ENCODE measurements at regions not wholly inside any gene's neighbourhood (a gene's known extent, or its start where the extent isn't known, plus 50 kb on each side); places are given as distances from the start of the nearest gene placed in this dataset.

DNA sequence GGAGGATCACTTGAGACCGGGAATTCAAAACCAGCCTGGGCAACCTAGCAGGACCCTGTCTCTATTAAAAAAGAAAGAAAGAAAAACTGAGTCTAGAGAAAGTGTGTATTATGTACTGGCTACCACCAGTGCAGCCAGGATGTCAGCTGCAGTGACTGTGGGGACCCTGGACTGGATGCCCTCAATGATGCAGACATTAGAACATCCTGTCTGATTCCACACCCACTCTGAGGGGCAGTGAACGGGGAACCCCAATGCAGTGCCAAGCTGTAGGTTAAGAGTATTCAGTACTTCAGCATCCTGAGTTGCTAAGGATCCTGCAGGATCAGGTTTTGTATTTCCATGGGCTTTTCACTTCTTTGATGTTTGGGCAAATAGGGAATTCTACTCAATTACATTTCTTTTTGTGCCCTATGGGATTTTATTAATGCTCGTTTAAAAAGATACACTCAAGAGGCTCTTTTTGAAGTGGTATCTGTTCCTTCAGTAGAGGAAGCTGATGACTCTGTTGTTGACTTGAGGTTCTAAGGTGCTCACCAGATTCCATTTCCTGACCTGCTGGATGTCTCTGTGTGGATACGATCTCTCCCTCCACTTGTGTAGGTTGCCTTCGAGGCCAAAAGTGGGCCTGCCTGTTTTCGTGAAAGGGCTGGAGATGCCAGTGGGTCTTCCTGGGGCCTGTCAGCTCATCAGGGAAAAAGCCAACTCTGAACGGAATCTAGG is 85.9 kb upstream of the CLCN4 start:
- H3K36me3 ChIP-seq: no peaks in the 10 kb centered on the region
- TF ChIP-seq, protein P1, sequence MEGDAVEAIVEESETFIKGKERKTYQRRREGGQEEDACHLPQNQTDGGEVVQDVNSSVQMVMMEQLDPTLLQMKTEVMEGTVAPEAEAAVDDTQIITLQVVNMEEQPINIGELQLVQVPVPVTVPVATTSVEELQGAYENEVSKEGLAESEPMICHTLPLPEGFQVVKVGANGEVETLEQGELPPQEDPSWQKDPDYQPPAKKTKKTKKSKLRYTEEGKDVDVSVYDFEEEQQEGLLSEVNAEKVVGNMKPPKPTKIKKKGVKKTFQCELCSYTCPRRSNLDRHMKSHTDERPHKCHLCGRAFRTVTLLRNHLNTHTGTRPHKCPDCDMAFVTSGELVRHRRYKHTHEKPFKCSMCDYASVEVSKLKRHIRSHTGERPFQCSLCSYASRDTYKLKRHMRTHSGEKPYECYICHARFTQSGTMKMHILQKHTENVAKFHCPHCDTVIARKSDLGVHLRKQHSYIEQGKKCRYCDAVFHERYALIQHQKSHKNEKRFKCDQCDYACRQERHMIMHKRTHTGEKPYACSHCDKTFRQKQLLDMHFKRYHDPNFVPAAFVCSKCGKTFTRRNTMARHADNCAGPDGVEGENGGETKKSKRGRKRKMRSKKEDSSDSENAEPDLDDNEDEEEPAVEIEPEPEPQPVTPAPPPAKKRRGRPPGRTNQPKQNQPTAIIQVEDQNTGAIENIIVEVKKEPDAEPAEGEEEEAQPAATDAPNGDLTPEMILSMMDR (IDR thresholded peaks at IDR 0.05; ENCODE audit: low read depth, low read length): no peak
- peaks cover 9% of the 10 kb centered on the region for H3K27me3 ChIP-seq (ENCODE audit: insufficient read depth, low read depth, severe bottlenecking)
- H3K4me3 ChIP-seq (ENCODE audit: low read depth, low read length): no peak overlapping the region
- no peak for DNase-seq
- H3K27ac ChIP-seq: no peak overlapping the region
- no peaks in the 10 kb centered on the region for H3K9me3 ChIP-seq (ENCODE audit: severe bottlenecking)

DNA sequence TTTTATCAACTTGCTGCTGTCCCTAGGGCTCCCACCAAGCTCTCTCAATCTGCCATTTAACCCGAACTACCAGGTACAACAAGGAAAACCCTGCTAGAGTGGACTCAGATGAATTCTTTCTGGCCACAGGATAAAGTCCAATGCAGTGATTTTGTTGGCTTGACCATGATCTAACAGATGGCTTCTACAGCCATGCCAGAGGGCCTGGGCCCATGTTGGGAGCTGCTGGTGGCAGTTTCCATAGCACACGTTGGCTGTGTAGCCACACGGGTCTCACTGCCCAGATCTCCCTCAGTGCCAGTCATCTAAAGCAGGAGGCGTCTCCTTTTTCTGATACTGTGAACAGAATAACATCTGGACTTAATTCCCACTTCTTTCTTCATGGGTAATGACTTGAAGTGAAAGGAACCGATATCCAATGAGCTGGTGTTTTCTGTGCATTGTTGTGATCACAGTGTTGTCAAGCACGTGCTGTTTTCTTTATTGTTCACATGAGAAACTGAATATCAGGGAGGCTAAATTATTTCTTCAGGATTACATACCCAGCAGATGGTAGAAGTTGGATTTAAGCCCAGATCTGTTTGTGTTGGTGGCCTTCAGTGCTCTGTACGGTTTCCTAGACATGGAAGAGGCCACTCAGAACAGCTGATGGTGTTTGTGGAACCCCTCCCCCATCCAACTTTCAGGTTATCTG is 85.2 kb upstream of the CLCN4 start:
- no peaks in the 10 kb centered on the region for H3K9me3 ChIP-seq (ENCODE audit: severe bottlenecking)
- H3K36me3 ChIP-seq: no peaks in the 10 kb centered on the region
- no peak for DNase-seq
- no peak overlapping the region for H3K4me3 ChIP-seq (ENCODE audit: low read depth, low read length)
- peaks cover 9% of the 10 kb centered on the region for H3K27me3 ChIP-seq (ENCODE audit: insufficient read depth, low read depth, severe bottlenecking)
- H3K27ac ChIP-seq: no peak overlapping the region
- TF ChIP-seq, protein P1 (IDR thresholded peaks at IDR 0.05; ENCODE audit: low read depth, low read length): no peak

DNA sequence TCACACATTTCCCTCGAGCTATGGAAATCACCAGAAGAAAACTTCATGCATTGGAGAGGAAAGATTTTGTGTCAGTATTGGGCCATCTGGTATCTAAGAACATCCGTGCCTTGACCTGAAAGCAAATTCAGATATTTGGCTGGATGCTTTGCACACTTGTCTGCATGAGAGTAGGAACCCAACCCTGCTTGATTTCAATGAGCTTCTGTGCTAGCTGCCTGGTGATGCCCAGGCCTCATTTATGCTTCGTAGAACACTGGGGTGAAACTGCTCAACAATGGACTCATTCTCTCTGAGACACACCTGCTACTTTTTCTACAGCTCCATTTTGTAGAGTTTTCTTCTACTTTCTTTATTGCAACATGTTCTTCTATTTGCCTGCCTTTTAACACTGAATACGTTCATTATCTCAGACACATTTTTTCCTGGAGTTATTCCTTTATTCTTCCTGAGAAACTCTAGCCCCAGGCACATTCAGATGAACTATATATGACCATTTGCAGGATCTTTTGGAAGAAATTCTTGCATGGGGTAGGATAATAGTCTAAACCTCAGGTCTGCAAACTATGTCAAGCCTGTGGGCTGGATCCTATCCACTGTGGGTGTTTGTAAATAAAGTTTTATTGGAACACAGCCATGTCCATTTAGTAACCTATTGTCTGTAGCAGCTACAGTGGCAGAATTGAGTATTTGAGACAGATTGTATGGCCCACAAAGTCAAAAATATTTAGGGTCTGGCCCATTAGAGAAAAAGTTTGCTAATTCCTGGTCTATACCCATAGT is 83.8 kb upstream of the CLCN4 start:
- Histone ChIP-seq H3K27me3 (ENCODE audit: insufficient read depth, low read depth, severe bottlenecking) (peaks cover 9% of the 10 kb centered on the region), H3K36me3 (no peaks in the 10 kb centered on the region), H3K4me3 (ENCODE audit: low read depth, low read length) (no peak overlapping the region), H3K9me3 (ENCODE audit: severe bottlenecking) (no peaks in the 10 kb centered on the region), H3K27ac (no peak overlapping the region)
- DNase-seq: no peak
- TF ChIP-seq, protein P1 (IDR thresholded peaks at IDR 0.05; ENCODE audit: low read depth, low read length): no peak

DNA sequence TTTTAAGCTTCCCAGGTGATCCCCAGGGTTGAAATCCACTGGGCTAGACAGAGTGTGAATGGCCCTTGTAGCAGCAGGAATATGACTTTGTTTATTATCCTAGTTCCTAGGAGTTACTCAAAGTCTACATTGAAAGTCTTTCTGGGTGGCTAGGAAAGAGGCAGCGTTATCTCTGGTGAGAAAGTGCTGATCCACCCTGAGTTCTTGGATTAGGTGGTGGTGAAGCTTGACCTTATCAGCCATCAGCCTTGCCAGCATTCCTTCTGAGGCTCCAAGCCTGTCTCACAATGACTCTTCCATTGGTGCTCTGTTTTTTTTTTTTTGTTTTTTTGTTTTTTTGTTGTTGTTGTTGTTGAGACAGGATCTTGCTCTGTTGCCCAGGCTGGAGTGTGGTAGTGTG is 83.1 kb upstream of the CLCN4 start:
- Histone ChIP-seq H3K27ac (no peak overlapping the region), H3K4me3 (ENCODE audit: low read depth, low read length) (no peak overlapping the region), H3K36me3 (no peaks in the 10 kb centered on the region), H3K27me3 (ENCODE audit: insufficient read depth, low read depth, severe bottlenecking) (peaks cover 9% of the 10 kb centered on the region), H3K9me3 (ENCODE audit: severe bottlenecking) (no peaks in the 10 kb centered on the region)
- TF ChIP-seq, protein P1 (IDR thresholded peaks at IDR 0.05; ENCODE audit: low read depth, low read length): no peak
- DNase-seq: no peak

DNA sequence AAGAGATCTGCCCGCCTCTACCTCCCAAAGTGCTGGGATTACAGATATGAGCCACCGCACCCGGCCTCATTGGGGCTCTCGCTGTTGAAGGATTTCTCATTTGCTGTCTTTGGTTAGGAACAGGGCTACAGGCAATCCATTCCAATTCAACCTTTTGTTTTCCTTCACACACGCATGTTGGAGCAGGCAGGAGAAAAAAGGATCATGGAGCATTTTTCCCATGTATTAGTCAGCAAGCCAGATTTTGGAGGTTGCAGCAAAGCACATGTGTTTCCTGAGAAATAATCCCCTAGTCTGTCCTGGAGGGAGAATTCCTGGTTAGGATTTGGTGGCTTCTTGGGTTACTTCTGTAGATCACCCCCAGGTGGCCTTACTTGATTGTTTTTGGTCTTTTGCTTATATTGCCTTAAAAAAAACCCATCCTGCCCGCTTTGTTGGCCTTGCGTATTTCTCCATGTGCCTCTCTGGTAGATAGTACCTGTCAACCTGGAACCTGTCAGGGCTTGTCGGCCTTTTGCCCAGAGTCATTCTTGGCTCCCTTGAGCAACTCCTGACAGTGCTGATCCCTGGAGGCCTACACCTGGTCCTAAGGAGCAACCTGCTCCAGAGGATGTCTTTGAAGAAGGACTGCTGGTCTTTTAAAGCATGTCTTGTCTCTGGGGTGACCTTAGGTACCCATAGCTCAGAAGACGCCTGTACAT is 82.4 kb upstream of the CLCN4 start:
- Histone ChIP-seq H3K27ac (no peak overlapping the region), H3K4me3 (ENCODE audit: low read depth, low read length) (no peak overlapping the region), H3K27me3 (ENCODE audit: insufficient read depth, low read depth, severe bottlenecking) (peaks cover 5% of the 10 kb centered on the region), H3K36me3 (no peaks in the 10 kb centered on the region), H3K9me3 (ENCODE audit: severe bottlenecking) (no peaks in the 10 kb centered on the region)
- no peak for DNase-seq
- TF ChIP-seq, protein P1 (IDR thresholded peaks at IDR 0.05; ENCODE audit: low read depth, low read length): no peak

All from WERI-Rb-1 (cell line).